DMS114 treated with DMSO at 0.1 percent for 48 hours (cell line): ENCODE measurements at regions not wholly inside any gene's neighbourhood (a gene's known extent, or its start where the extent isn't known, plus 50 kb on each side); places are given as distances from the start of the nearest gene placed in this dataset.

Source experiments
- DNase-seq: peaks from one replicate; lab custom pipeline; 2025; ENCODE audit not compliant: unreplicated experiment; lab: John Stamatoyannopoulos, UW

DNA sequence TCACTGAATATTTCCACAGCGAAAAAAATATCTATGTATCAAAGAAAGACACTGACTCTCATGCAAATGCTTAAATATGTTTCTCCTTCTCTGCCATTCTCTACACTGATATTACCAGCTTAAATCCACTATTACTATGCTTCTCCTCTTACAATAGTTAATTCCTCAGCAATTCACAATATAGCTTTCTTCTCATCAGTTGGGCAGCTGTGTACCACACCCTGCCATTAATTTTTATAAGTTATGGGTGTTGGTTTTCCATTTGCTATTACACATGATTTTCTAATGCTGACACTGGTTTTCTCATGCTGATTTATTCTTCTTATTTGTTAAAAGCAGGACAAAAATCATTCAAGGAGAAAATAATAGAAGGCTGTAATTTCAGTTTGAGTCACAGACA is 251.8 kb downstream of the TBX15 start:
- DNase-seq: no peak

DNA sequence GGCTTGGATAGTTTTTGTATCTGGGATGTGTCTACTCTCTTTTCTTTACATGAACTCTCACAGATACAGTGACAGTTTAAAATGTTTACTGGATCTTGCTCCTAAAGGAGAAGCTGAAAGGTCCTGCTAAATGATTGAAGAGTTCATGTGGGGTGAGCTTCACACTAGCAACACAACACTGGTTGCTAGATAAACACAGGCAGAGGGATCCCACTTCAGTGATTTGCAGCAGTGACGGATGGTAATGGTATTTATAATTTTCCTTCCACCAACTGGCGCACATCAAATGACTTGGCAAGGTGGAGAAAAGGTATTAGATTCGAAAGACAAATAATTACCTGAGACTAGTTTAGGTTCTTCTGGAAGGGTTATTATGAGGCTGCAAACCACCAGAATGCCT is 270.2 kb downstream of the TBX15 start:
- DNase-seq: no peak

DNA sequence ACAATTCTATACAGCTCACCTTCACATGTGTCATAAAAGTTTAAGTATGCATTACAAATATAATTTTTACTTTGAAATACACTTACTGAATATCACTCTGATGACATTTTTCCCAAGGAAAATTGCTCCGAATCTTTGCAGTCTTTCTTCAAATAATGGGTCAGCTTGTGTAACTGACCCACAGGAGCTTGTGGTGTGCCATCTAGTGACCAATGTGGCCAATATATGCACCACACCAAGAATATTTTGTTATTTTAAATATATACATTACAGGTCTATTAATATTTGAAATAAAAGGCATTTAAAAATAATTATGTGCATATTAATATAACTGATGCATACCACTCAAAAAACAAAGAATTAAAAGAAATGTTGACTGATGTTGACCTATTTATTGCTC is 271.4 kb downstream of the TBX15 start:
- DNase-seq: no peak

DNA sequence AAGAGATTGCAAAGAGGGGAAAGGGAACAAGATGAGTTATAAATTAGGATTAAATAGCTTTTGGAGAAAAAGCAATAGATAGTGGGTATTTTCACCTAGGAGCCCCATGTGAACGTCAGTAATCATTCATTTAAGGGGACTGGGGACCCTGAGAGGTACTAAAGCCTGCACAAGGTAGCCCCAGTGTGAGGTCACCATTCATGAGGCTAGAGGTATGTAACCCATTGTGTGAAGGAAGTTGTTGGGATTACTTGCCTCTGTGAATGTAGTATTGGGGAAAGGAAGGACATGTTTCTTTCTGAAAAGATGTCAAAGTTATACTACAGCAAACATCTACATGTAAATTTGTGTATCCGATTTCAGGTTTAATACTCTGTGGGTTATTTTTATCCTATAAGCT is 276.8 kb downstream of the TBX15 start:
- no peak for DNase-seq

DNA sequence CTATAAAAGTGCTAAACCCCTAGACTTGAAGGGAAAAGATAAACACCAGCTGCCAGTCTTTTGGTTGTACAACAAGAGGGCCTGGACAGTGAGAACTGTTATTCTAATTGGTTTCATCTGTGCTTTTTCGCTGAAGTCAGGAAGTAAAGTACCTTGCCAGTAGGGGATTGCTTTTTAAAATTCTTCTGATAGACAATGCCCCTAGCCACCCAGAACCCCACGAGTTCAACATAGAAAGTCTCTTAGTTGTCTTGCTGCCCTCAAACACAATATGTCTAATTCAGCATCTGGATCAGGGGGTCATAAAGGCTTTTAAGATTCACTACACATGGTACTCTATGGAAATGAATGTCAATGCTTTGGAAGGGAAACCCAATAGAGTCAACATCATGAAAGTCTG is 289.2 kb downstream of the TBX15 start:
- no peak for DNase-seq

DNA sequence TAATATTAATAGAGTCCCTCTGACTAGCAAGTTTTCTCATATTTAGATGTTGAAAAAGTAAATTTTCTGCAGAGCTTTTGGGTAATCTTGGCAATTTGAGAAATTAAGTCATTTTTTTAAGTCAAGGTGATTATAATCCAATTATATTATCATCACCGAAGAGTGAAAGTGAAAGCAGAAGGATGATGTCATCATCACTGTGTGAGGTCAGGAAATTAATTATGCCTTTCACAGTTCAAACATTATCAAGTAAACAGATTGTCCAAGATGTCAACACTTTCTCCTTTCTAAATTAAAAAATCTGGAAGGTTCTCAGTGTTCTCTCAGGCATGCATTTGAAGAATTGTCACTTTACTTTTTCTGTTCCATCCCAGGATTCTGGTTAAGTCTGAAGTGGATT is 296.0 kb downstream of the TBX15 start:
- no peak for DNase-seq

DNA sequence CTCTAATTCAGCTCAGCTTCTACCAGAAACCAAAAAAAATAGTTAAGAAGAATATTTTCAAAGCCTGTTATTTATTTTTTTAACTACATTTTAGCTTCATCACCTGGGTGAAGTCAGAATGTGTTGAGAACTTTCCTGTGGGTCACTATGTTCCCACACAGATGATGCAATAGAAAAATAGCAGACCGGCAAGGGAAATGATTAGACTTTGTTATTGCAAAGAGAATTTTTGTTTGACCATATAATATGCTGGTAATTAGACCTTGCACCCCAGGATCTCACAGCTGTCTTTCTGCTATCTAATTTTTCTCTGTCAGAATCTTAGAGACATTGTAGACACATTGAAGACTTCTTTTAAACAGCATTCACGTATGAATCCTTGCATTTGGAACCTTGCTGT is 299.3 kb downstream of the TBX15 start:
- no peak for DNase-seq

DNA sequence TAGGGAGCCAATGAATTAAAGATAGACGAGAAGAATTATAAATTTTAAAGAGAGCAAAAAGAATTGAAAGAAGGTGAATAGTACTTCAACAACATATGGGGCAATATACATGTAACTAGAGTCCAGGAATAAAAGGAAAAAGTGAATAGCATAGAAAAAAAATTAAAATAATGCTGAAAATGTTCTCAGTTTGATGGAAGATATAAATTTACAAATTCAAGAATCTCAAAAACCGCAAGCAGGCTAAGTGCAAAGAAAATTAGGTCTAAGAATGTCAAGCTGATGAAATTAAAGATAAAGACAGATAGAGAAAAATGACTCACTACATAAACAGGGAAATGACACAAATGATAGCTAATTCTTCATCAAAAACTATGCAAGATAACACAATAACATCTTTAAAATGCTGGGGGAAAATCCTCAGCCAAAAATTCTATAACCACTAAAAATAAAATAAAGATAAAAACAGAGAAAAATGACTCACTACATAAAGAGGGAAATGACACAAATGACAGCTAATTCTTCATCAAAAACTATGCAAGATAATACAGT is 326.3 kb downstream of the TBX15 start:
- DNase-seq: no peak

DNA sequence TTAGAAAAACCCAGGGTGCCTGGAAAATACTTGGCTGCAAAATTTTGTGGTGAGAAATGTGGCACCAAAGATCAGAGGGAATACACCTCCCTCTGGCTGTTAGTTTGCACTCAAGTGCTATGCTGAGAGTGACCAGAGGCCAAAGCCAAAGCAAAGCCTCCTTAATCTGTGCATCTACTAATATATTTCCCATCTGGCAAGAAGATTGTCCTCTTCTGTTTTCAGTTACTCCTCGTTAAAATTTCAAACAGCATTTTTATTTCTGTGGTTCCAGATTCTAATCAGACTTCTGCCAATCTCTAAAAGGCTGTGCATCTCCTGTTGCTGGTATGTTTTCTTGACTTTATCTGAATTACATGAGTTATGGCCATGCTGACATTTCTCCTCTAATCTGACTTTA is 327.4 kb downstream of the TBX15 start:
- no peak for DNase-seq

DNA sequence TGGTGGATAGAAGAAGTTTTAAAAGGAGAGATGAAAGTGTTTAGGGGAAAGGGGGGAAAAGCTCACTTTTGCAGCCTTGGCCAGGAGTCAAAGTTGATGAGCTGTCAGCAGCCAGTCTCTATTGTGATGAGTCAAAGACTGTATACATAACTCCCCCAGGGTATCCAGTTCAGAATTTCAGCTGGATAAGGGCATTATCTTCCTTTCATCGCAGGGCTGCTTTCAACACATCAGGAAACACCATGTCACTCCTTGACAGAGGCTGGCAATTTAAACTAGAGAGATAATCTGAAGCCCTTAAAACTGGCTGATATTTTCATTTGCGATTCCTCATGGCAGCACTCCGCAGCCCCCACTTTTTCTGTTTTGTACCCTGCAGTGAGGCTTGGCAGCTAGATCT is 328.5 kb downstream of the TBX15 start:
- DNase-seq: no peak

DNA sequence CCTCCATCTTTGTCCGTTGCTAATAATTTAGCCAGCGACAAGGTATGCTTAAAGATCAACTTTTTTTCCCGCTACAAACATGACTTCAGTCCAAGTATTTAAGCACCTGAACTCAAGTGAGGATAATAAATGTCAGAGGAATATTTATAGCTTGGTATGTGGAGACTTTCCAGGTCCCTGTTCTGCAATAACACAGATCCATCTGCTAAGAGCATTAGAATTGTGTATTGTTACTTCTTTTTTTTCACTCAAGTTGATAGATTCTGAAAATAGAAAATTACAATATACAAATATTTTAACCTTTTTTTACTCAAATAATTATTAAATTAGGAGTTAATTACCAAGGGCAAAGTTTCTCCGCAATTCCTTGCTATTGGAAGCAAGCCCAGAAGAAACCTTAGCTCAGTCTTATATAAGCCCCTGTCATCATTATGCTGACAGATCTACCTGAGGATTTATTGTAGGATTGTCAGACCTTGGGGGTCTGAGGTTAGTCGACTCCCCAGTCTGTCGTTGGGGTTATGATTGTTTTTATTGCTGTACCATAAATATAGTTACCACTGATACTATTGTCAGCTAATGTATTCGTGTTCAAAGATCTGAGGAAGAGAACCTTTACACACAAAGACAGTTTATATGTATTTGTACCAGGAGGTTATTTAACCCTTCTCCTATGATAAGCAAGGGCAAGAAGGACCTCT is 337.9 kb downstream of the TBX15 start:
- DNase-seq: no peak

DNA sequence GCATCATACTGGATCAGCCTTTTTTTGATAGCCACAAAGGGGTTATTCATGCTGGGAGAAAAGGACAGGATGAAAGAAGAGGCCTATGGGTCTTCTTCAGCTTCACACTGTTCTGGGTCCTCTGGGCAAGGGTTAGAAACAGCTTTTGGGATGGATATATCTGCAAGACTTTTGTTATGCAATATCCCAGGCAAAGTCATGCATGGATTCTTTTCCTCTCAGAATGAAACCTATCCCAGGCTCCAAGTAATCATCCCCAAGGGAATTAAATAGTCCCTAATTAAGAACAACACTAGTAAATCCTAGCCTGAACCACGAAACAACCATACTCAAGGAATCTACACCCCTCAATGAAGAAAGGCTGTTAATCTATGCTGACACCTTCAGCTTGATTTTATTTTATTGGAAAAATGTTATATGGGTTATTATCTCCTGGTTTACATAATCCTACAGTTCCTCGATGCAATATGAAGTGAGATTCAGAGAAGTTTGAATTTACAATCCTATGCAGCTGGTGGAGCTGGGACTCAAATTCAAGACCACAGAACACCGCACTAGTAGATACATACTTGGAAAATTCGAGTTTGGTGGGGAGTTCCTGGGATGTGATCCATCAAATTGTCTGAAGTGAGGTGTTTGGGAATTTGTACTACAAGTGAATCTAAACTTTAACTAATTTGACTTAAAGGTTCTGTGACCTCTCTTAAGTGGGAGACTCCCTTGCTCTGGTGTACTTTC is 338.6 kb downstream of the TBX15 start:
- DNase-seq: no peak

DNA sequence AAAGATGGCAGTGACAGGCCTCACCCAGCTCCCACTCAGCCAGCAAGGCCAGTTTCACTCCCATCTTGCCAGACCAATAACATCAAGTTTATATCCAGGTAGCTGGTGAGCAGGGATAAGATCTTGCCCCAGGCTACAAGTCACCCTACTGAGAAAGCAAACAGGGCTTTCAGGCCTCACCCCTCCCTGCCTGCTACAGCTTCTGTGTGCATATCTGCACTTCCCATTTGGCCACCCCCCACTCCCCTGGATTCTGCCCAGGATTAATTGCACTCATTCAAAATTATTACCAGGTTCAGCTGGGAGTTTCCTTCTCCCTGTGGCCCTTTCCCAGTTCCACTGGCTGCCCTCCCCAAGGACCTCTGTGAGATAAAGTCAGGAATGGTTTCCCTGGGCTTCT is 352.1 kb downstream of the TBX15 start:
- DNase-seq: no peak

DNA sequence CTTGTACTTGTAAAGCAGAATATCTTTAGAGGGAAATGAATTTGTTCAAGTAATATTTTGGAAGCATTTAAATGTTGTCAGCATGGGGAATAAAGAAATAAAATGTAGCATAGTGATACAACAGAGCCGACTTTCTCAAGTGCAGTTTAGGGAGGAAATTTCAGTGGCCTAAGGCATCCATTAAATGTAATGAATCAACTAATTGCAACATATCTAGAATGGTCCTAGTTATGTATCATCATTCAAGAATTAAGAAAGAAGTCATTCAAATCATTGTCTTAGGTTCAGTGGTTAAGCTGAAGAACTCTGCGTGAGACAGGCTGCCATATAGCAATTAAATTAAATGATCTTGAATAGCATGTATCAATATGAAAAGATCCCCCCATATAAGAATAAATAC is 360.7 kb downstream of the TBX15 start:
- no peak for DNase-seq

DNA sequence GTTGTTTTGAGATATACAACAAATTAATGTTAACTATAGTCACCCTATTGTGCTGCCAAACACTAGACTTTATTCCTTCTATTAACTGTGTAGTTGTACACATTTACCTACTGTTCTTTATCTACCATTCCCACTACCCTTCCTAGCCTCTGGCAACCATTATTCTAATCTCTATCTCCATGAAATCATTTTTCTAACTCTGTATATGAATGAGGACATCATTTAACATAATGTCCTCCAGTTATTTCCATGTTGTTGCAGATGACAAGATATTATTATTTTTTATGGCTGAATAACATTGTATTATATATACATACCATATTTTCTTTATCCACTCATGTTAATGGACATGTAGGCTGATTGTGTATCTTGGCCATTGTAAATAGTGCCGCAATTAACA is 366.3 kb downstream of the TBX15 start:
- DNase-seq: no peak

DNA sequence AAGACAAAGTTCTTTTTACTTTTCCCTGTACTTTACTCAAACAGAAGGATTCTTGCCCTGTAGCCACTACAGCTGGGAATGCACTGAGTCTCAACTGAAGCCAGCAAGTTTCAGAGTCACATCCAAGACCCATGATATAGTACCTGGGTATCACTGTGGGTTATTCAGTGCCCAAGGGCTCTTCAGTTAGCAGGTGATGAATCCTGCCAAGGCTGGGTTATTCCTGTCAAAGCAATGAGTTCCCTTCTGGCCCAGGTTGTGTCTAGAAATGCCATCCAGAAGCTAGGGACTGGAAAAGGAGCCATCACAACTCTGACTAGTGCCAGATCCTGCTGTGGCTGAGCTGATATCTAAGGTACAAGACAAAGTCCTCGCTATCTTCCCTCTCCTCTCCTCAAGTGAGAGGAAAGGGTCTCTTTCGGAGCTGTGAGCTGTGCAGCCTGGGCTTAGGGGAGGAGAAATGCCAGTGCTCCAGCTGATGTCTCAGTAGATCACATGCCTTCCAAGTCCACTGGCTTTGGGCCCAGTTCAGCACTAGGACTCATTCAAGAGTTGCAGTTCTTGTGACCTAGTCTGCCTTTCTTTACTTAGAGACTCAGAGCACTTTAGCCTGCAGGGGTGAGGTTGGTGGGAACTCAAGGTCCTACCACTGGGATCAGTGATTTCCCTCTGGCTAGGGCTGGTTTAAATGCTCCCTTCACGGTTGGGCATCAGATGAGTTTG is 369.4 kb downstream of the TBX15 start:
- DNase-seq: no peak

DNA sequence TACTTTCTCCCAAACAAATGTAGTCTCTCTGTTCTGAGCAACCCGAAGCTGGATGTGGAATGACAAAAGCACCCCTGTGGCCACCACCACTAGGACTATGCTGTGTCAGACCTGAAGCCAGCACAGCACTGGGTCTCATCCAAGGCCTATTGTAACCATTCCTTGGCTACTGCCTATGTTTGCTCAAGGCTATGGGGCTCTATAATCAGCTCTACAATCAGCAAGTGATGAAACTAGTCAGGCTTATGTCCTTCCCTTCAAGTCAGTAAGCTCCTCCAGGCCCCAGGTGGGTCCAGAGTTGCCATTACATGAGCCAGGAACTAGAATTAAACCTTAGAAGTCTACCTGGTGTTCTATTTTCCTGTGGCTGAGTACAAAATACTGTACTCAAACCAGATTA is 370.2 kb downstream of the TBX15 start:
- no peak for DNase-seq

DNA sequence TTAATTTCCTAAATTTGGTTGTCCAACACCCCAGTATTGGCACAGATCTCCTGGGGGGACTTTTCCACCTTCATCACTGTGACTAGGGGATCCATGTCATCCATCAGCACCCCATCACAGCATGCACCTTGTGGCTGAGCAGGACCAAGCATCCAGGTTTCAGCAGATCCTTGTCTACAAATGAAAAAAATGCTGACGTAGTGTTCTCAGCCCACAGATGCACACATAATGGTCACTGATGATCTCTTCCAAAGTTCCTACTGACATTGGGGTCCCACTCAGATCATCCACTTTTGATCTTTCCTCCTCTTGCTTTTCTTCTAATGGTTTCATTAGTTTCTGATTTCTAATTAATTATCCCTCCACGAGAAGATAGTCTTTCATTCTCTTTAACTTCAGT is 373.1 kb downstream of the TBX15 start:
- no peak for DNase-seq

DNA sequence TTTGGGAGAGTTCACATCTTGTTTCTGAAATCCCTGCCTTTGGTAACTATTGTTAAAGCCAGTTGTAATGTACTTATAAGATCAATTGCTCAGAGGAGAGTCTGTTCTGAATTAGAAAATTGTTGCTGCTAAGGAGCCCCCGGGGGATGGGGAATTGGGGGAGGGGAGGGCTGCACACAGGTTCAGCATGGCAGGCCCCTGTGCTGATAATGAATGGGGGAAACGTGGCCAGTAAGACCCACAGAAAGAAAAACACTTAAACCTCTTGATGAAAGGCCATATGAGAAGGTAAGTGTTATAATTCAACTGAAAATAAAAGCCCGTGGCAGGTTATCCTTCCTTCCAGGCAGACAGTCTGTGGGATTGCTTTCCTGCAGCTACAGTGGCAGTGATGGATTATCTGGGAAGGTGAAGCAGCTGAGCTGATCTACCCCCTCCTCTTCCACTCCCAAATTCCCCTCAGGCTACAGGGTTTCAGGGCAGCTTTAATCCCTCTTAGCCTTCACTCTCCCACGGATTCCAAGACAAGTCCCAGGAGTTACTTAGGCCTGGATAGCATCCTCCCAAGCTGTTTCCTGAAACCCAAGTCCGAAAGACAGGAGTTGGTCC is 398.8 kb downstream of the TBX15 start:
- DNase-seq: no peak

DNA sequence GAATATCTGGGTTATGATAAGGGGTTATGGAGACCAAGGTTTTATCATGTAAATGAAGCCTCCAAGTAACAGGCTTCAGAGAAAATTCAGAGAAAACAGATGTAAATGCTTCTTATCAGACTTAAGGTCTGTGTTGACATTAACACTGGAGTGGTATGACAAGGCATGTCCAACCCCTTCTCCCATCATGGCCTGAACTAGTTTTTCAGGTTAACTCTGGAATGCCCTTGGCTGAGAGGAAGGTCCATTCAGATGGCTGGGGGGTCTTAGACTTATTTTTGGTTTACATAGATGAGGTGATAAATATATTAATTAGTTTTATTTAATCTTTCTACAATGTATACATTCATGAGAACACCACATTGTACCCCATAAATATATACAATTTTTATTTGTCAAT is 399.6 kb downstream of the TBX15 start:
- no peak for DNase-seq

DNA sequence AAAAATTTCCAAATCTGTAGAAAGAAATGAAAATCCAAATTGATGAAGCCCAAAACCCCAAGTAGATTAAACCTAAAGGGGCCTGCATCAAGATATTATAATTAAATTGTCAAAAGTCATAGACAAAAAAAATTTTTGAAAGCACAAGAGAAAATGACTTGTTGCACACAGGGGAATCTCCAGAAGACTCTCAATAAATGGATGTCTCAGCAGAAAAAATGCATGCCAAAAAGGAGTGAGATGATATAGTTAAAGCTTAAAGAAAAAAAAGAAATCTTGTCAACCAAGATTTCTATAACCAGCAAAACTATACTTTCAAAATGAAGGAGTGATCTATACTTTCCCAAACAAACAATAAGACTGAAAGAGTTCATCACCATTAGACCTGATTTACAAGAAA is 393.2 kb upstream of the SPAG17 start:
- no peak for DNase-seq

DNA sequence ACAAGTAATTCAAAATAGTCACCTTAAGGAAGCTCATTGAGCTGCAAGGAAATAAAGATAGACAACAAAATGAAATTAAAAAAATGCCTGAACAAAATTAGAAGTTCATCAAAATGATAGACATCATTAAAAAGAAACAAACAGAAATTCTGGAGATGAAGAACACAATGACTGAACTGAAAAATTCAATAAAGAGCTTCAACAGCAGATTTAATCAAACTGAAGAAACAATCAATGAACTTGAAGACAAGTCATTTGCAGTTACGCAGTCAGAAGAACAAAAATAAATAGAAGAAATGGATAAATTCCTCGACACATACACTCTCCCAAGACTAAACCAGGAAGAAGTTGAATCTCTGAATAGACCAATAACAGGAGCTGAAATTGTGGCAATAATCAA is 390.0 kb upstream of the SPAG17 start:
- DNase-seq: no peak
